ENCODE measurements at regions not wholly inside any gene's neighbourhood (a gene's known extent, or its start where the extent isn't known, plus 50 kb on each side); places are given as distances from the start of the nearest gene placed in this dataset.
A peak's percentile ranks its signal among the peaks of the same experiment; 100 is the strongest.
"Not testable (repeated sequence)": the region's sequence is repeated elsewhere in the genome, so short reads cannot be mapped to it uniquely, and the experiment has no call there.

DNA sequence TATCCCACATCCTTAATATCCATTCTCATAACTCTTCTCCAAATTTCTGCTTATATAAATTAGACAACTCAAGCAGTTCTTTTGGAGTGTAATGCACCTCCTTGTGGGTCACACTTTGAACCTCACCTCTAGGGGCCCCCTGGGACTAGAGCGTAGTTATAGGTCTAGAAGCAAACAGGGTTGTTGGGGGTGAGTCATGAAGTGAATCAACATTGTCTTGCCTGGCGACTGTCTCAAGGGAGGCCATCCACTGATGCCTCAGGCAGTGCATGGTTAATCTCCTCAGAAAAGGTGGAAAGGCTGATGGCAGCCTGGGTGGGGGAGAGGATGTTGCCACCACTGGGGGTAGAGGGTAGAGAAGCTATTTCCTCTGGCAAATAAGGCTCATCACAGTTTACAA, 129.1 kb downstream of the TNFRSF21 start:
- H3K4me1 Mint-ChIP-seq, result no peaks in the 10 kb centered on the region
- peak overlapping the region in 1 of 6 donors; percentile 67 for H3K27ac Mint-ChIP-seq
- no peak for DNase-seq
- no peaks in the 10 kb centered on the region for H3K9me3 Mint-ChIP-seq
- no peak for ATAC-seq (ENCODE audit: low read depth in 2 of 2)
- peaks cover 0 to under 1% (median 0%) of the 10 kb centered on the region in 3 donors for H3K27me3 Mint-ChIP-seq
- H3K36me3 Mint-ChIP-seq, result no peaks in the 10 kb centered on the region
- no peak overlapping the region for H3K4me3 Mint-ChIP-seq

DNA sequence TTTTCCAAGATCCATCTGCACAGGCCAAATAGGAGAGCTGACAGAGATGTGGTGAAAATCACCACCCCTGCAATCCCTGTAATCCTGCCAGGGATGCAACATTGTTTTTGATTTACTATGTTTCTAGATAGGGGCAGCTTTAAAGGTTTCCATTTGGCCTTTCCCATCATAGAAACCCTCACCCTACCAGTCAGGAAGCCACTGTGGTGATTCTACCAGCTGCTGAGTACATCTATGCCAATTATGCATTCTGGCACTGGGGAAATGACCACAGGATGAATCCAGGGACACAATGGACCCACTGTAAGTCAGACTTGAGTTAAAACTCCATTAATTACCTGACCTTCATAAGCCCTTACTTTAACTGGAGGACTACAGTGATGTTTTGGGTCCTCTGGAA, 130.4 kb downstream of the TNFRSF21 start:
- Mint-ChIP-seq H3K36me3 (no peaks in the 10 kb centered on the region), H3K4me3 (no peak overlapping the region), H3K4me1 (no peaks in the 10 kb centered on the region), H3K27ac (no peak overlapping the region), H3K9me3 (no peaks in the 10 kb centered on the region), H3K27me3 (no peaks in the 10 kb centered on the region)
- DNase-seq (no peak), ATAC-seq (ENCODE audit: low read depth in 2 of 2) (no peak)

DNA sequence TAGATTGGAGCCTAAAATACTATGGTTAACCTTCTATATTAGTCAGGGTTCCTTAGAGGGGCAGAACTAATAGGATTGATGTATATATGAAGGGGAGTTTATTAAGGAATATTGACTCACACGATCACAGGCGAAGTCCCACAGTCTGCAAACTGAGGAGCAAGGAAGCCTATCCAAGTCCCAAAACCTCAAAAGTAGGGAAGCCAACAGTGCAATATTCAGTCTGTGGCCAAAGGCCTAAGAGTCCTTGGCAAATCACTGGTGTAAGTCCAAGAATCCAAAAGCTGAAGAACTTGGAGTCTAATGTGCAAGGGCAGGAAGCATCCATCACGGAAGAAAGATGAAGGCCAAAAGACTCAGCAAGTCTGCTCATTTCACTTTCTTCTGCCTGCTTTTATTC, 133.5 kb upstream of the ADGRF1 start:
- Mint-ChIP-seq H3K4me1 (peaks cover 0 to under 1% (median 0%) of the 10 kb centered on the region in 3 donors), H3K27ac (no peak overlapping the region), H3K36me3 (no peaks in the 10 kb centered on the region), H3K4me3 (no peak overlapping the region), H3K9me3 (peaks cover 0 to 2% (median 0%) of the 10 kb centered on the region in 7 donors), H3K27me3 (no peaks in the 10 kb centered on the region)
- DNase-seq (no peak), ATAC-seq (ENCODE audit: low read depth in 2 of 2) (no peak)

DNA sequence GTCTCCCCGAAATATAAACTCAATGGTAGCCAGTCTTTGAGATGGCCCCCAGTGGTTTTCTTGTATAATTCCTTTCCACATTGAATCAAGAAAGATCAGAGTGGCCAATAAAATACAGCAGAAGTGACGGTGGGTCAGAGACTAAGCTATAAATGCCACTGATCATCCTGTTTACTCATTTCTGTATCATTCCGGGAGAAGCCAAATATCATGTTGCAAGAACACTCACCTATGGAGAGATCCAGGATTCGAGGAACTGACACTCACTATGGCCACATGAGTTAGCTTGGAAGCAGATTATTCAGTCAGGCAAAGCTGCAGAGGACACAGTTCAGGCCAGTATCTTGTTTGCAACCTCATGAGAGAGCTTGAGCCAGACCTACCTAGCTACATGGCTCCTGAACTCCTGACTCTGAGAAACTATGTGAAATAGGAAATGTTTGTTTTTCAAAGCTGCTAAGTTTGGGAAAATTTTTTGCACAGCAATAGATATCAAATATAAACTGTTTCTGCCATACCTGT, 132.4 kb upstream of the ADGRF1 start:
- DNase-seq, result no peak
- no peak overlapping the region for H3K27ac Mint-ChIP-seq
- H3K36me3 Mint-ChIP-seq, result no peaks in the 10 kb centered on the region
- no peak overlapping the region for H3K4me3 Mint-ChIP-seq
- ATAC-seq (ENCODE audit: low read depth in 2 of 2), result no peak
- H3K9me3 Mint-ChIP-seq, result peaks cover 0 to 2% (median 0%) of the 10 kb centered on the region in 7 donors
- no peaks in the 10 kb centered on the region for H3K27me3 Mint-ChIP-seq
- H3K4me1 Mint-ChIP-seq, result peaks cover 2 to 9% (median 5%) of the 10 kb centered on the region in 3 donors

DNA sequence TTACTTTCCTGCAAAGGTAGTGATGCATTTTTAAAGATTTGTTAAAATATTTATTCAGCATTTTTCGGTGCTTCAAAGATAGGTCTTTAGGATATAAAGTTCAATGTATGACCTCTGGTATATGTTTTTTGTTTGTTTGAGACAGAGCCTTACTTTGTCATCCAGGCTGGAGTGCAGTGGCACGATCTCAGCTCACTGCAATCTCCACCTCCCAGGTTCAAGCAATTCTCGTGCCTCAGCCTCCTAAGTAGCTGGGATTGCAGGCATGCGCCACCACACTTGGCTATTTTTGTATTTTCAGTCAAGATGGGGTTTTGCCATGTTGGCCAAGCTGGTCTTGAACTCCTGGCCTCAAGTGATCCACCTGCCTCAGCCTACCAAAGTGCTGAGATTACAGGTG, 131.9 kb upstream of the ADGRF1 start:
- H3K4me3 Mint-ChIP-seq; DNase-seq; H3K27me3 Mint-ChIP-seq; ATAC-seq (ENCODE audit: low read depth in 2 of 2); H3K36me3 Mint-ChIP-seq; H3K4me1 Mint-ChIP-seq; H3K9me3 Mint-ChIP-seq; H3K27ac Mint-ChIP-seq: not testable (repeated sequence)

DNA sequence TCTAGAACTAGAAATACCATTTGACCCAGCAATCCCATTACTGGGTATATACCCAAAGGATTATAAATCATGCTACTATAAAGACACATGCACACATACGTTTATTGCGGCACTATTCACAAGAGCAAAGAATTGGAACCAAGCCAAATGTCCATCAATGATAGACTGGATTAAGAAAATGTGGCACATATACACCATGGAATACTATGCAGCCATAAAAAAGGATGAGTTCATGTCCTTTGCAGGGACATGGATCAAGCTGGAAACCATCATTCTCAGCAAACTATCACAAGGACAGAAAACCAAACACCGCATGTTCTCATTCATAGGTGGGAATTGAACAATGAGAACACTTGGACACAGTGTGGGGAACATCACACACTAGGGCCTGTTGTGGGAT, 131.0 kb upstream of the ADGRF1 start:
- H3K27ac Mint-ChIP-seq; H3K4me1 Mint-ChIP-seq; ATAC-seq (ENCODE audit: low read depth in 2 of 2); H3K9me3 Mint-ChIP-seq; DNase-seq; H3K27me3 Mint-ChIP-seq; H3K4me3 Mint-ChIP-seq; H3K36me3 Mint-ChIP-seq: not testable (repeated sequence)

DNA sequence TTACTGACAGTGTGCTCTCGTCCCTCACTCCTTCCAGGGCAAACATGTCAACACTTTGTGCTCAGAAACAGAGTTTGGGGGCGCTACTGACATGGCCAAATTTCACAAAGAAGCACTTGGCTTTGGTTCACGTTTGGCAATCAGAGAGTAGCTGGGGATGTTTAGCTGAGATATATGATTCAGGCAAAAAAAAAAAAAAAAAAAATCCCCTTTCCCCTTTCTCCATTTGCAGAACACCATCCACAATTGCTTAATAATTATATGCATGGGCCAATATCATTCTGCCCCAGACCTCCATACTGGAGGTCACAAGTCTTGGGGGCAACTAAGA, 128.4 kb upstream of the ADGRF1 start:
- H3K4me1 Mint-ChIP-seq, result peaks cover 2 to 9% (median 5%) of the 10 kb centered on the region in 3 donors
- no peaks in the 10 kb centered on the region for H3K36me3 Mint-ChIP-seq
- peak overlapping the region in 1 of 6 donors; percentile 12 for H3K27ac Mint-ChIP-seq
- H3K4me3 Mint-ChIP-seq, result no peak overlapping the region
- peaks cover 0 to 2% (median 0%) of the 10 kb centered on the region in 7 donors for H3K9me3 Mint-ChIP-seq
- no peak for ATAC-seq (ENCODE audit: low read depth in 2 of 2)
- no peak for DNase-seq
- no peaks in the 10 kb centered on the region for H3K27me3 Mint-ChIP-seq

DNA sequence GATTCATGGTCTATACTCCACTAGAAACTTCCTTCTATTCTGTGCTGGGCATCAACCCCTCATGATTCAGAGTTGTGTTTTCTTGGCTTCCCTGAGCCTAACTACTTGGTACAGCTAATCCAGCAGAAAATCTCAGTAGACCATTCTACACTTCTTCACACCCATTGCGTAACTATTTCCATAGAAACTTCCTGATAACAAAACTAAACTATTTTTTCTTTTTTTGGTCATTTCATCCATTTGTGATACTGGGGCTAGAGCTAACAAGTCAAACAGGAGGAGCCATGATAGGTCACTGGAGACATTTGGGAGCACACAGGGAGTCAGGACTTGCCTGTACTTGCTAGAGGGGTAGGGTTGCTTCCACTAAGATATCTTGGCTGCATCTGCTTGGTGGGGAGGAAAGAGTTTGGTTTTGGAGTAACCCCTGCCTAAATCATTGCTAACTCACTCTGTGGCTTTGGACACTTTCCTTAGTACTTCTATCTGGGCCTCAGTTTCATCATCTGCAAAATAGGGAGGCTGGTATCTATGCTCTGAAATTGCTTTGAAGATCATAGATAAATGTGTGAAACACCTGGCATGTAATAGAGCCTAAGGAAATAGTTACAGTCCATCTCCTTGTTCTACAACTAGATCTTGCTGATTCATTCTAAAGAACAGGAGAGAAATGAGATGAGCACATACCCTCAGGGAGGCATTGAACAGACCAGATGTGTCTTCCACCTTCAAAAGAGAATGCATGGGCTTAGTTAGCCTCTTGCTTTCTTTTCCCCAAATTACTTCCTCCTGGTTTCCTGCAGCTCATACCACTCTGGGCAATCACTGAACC, 127.9 kb upstream of the ADGRF1 start:
- H3K27ac Mint-ChIP-seq, result peak overlapping the region in 1 of 6 donors; percentile 12
- peak overlapping the region in 1 of 8 donors; percentile 1 for H3K4me3 Mint-ChIP-seq
- H3K36me3 Mint-ChIP-seq, result no peaks in the 10 kb centered on the region
- peaks cover 2 to 9% (median 5%) of the 10 kb centered on the region in 3 donors for H3K4me1 Mint-ChIP-seq
- DNase-seq (no peak), ATAC-seq (ENCODE audit: low read depth in 2 of 2) (no peak)
- H3K27me3 Mint-ChIP-seq, result no peaks in the 10 kb centered on the region
- H3K9me3 Mint-ChIP-seq, result peaks cover 0 to 2% (median 0%) of the 10 kb centered on the region in 7 donors

DNA sequence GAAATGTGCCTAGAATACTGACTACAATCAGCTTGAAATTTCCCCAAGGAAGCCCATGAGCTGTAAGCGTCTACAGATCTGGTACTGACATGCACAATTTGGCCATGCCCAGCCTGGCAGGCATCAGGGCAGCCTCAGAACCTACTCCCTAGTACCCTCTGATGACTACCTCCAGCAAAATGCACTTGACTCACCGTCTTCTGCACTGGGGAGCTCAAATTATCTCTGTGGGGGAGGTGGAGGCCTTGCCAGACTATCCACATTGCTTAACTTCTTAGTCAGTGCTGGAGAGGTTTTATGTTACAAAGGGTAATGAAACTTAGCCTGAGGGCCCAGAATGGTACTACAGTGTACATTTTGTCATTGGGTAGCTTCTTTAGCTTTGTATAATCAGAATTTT, 126.0 kb upstream of the ADGRF1 start:
- no peak overlapping the region for H3K4me3 Mint-ChIP-seq
- peaks cover 2 to 9% (median 5%) of the 10 kb centered on the region in 3 donors for H3K4me1 Mint-ChIP-seq
- ATAC-seq (ENCODE audit: low read depth in 2 of 2), result no peak
- no peak overlapping the region for H3K27ac Mint-ChIP-seq
- H3K9me3 Mint-ChIP-seq, result peaks cover 0 to 5% (median 2%) of the 10 kb centered on the region in 7 donors
- H3K36me3 Mint-ChIP-seq, result no peaks in the 10 kb centered on the region
- DNase-seq, result no peak
- no peaks in the 10 kb centered on the region for H3K27me3 Mint-ChIP-seq

DNA sequence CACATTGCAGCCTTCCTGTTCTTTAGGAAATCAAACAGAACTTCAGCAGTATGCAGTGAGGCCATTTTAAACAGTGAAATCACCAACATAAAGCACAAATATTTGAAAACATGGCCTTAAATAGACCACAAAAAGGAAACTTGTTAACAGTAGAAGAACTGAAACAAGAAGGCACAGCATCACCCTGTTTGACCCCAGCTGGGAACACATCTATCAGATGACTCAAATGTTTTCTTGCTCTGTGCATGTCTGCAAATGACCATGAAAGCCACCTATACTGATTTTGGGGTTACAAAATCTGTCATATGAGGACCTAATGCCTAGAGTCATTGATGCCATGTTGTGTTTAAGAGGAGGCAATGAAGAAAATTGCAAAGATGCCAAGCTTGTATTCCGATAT, 123.8 kb upstream of the ADGRF1 start:
- no peak for ATAC-seq (ENCODE audit: low read depth in 2 of 2)
- Mint-ChIP-seq H3K4me1 (peaks cover 2 to 15% (median 5%) of the 10 kb centered on the region in 3 donors), H3K27me3 (no peaks in the 10 kb centered on the region), H3K9me3 (peaks cover 0 to 4% (median 2%) of the 10 kb centered on the region in 7 donors), H3K36me3 (no peaks in the 10 kb centered on the region), H3K27ac (peak overlapping the region in 1 of 6 donors; percentile 49), H3K4me3 (no peak overlapping the region)
- DNase-seq, result no peak

DNA sequence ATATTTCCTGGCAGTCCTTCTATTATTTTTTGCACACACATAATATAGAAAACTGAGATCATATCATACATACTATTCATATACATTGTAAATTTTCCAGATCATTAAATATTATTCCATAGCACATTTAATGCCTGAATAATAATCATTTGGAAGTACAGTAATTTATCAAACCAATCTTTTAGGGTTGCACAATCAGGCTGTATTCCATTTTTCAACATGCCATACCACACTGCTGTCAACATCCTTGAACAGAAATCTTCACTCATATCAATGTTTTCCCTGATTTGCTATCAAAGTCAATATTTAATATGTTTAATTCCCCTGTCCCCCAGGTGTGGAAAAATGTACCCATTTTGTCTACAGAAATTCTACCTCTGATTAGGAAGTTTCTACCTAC, 122.7 kb upstream of the ADGRF1 start:
- H3K4me3 Mint-ChIP-seq, result no peak overlapping the region
- H3K4me1 Mint-ChIP-seq, result peaks cover 0 to 7% (median under 1%) of the 10 kb centered on the region in 3 donors
- ATAC-seq (ENCODE audit: low read depth in 2 of 2), result no peak
- H3K9me3 Mint-ChIP-seq, result peaks cover 0 to 4% (median 2%) of the 10 kb centered on the region in 7 donors
- no peaks in the 10 kb centered on the region for H3K36me3 Mint-ChIP-seq
- no peak overlapping the region for H3K27ac Mint-ChIP-seq
- DNase-seq, result no peak
- H3K27me3 Mint-ChIP-seq, result no peaks in the 10 kb centered on the region

DNA sequence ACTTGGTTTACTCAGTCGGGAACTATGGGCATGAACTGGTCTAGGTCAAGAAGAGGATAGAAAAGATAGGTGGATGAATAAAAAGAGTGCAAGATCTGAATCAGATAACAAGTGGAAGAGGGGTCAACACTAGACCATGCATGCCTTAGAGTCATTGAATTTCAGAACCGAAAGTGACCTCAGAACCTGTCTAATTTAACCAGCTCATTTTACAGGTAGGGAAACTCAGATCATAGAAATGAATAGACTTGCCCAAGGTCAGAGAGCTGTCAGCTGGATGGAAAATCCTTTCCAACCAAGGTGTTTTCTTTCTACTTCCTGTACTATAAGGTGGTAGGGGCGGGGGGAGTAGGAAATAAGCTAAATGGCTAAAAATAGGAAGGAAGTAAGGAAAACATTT, 121.4 kb upstream of the ADGRF1 start:
- no peak overlapping the region for H3K27ac Mint-ChIP-seq
- no peak overlapping the region for H3K4me3 Mint-ChIP-seq
- ATAC-seq (ENCODE audit: low read depth in 2 of 2) (no peak), DNase-seq (no peak)
- H3K4me1 Mint-ChIP-seq, result peaks cover 0 to 6% (median 0%) of the 10 kb centered on the region in 3 donors
- H3K9me3 Mint-ChIP-seq, result peaks cover 0 to 4% (median 2%) of the 10 kb centered on the region in 7 donors
- H3K36me3 Mint-ChIP-seq, result no peaks in the 10 kb centered on the region
- H3K27me3 Mint-ChIP-seq, result no peaks in the 10 kb centered on the region

DNA sequence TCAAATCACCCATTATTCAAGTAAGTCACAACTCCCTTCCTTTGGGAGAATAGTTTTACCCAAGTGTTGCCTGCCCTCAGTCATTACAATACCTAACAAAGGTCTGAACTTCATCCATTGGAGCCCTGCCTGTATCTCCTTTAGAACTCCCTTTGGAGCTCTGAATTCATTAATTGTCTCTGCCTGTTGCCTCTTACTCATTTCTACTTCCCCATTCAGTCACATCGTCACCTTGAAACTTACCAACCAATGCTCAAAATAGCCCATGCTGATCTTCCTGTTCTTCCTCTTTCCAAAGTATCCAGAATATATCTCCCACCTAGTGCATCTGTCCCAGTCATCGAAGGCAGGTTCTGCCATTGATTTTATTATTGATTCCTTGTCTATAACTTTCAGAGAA, 120.7 kb upstream of the ADGRF1 start:
- Mint-ChIP-seq H3K4me3 (no peak overlapping the region), H3K9me3 (peaks cover 0 to 4% (median 2%) of the 10 kb centered on the region in 7 donors), H3K36me3 (no peaks in the 10 kb centered on the region), H3K27ac (no peak overlapping the region), H3K4me1 (peaks cover 0 to 6% (median 0%) of the 10 kb centered on the region in 3 donors), H3K27me3 (no peaks in the 10 kb centered on the region)
- DNase-seq, result no peak
- no peak for ATAC-seq (ENCODE audit: low read depth in 2 of 2)

DNA sequence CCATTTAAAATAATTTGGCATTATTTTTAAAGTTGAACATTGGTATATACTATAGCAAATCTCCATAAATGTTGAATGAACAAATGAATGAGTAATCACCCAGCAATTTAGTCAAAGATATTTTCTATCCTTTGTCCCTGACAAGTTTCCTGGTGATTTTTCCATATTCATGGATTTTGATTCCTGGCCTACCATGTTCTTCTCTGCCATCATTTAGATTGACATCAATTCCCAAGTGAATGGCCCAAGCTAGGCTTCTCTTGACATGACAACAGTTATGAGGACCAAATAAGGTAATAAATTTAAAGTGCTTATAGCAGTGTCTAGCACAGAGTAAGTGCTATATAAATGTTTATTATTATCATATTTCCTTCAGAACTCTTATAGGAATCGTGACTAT, 120.1 kb upstream of the ADGRF1 start:
- no peak overlapping the region for H3K4me3 Mint-ChIP-seq
- peaks cover 0 to 4% (median 2%) of the 10 kb centered on the region in 7 donors for H3K9me3 Mint-ChIP-seq
- H3K36me3 Mint-ChIP-seq, result no peaks in the 10 kb centered on the region
- H3K27me3 Mint-ChIP-seq, result no peaks in the 10 kb centered on the region
- H3K4me1 Mint-ChIP-seq, result peaks cover 0 to 6% (median 0%) of the 10 kb centered on the region in 3 donors
- no peak overlapping the region for H3K27ac Mint-ChIP-seq
- ATAC-seq (ENCODE audit: low read depth in 2 of 2) (no peak), DNase-seq (no peak)

Data from naive B cell (primary cell).